ENCODE measurements at regions not wholly inside any gene's neighbourhood (a gene's known extent, or its start where the extent isn't known, plus 50 kb on each side); places are given as distances from the start of the nearest gene placed in this dataset.

GRCh38 chr10:28411648-28412047 lies 108.8 kb upstream of the MPP7 start:
- Histone ChIP-seq H3K79me2 (ENCODE audit: control insufficient read depth, insufficient read depth, low read length) (no peaks in the 10 kb centered on the region), H3K36me3 (ENCODE audit: control insufficient read depth in 2 of 2, extremely low read depth in 1 of 2, insufficient read depth in 2 of 2, low read length in 2 of 2) (no peaks in the 10 kb centered on the region), H3K9me3 (ENCODE audit: control insufficient read depth, low read depth, low read length) (no peaks in the 10 kb centered on the region), H2AFZ (ENCODE audit: control insufficient read depth, low read length) (no peak overlapping the region), H3K4me1 (ENCODE audit: control insufficient read depth, extremely low read depth, insufficient read depth, low read length) (no peaks in the 10 kb centered on the region), H3K4me2 (ENCODE audit: control insufficient read depth, extremely low read depth, insufficient read depth, low read depth, low read length) (no peak overlapping the region), H4K20me1 (ENCODE audit: control insufficient read depth, extremely low read depth, insufficient read depth, low read length) (no peaks in the 10 kb centered on the region), H3K27me3 (ENCODE audit: control insufficient read depth, extremely low read depth, insufficient read depth, low read length) (no peaks in the 10 kb centered on the region), H3K9ac (ENCODE audit: control insufficient read depth, extremely low read depth, insufficient read depth, low read length) (no peak overlapping the region), H3K9me1 (ENCODE audit: control insufficient read depth, extremely low read depth, insufficient read depth, low read length) (no peaks in the 10 kb centered on the region), H3K4me3 (ENCODE audit: control insufficient read depth in 2 of 3, extremely low read depth in 1 of 3, insufficient read depth in 2 of 3, low read depth in 1 of 3, low read length in 3 of 3) (no peak overlapping the region), H3K27ac (ENCODE audit: control insufficient read depth, insufficient read depth, low read length) (no peak overlapping the region)
- FAIRE-seq (no peak), DNase-seq (ENCODE audit: low read depth, low spot score) (no peak)
- no peak for TF ChIP-seq CTCF (optimal IDR thresholded peaks at IDR 0.05 in 1 of 3, IDR thresholded peaks at IDR 0.05 in 1 of 3, conservative IDR thresholded peaks at IDR 0.05 in 1 of 3; ENCODE audit: extremely low read depth in 1 of 3, insufficient read depth in 2 of 3, low read length in 3 of 3)
- no peak for TF ChIP-seq EZH2 (IDR thresholded peaks at IDR 0.05; ENCODE audit: low read length)
- dilution Hi-C loops (cut with MboI; ENCODE audit: extremely low pct_ligation_motif_present, low sequenced_read_pairs): no loop called here

- FAIRE-seq (no peak), DNase-seq (ENCODE audit: low read depth, low spot score) (no peak)
- H2AFZ ChIP-seq (ENCODE audit: control insufficient read depth, low read length): no peak overlapping the region
- H3K36me3 ChIP-seq (ENCODE audit: control insufficient read depth in 2 of 2, extremely low read depth in 1 of 2, insufficient read depth in 2 of 2, low read length in 2 of 2): no peaks in the 10 kb centered on the region
- TF ChIP-seq CTCF (optimal IDR thresholded peaks at IDR 0.05 in 1 of 3, IDR thresholded peaks at IDR 0.05 in 1 of 3, conservative IDR thresholded peaks at IDR 0.05 in 1 of 3; ENCODE audit: extremely low read depth in 1 of 3, insufficient read depth in 2 of 3, low read length in 3 of 3) (no peak), EZH2 (IDR thresholded peaks at IDR 0.05; ENCODE audit: low read length) (no peak)
- H3K4me1 ChIP-seq (ENCODE audit: control insufficient read depth, extremely low read depth, insufficient read depth, low read length): no peaks in the 10 kb centered on the region
- no peak overlapping the region for H3K9ac ChIP-seq (ENCODE audit: control insufficient read depth, extremely low read depth, insufficient read depth, low read length)
- H4K20me1 ChIP-seq (ENCODE audit: control insufficient read depth, extremely low read depth, insufficient read depth, low read length): no peaks in the 10 kb centered on the region
- H3K27ac ChIP-seq (ENCODE audit: control insufficient read depth, insufficient read depth, low read length): no peak overlapping the region
- H3K27me3 ChIP-seq (ENCODE audit: control insufficient read depth, extremely low read depth, insufficient read depth, low read length): no peaks in the 10 kb centered on the region
- no peaks in the 10 kb centered on the region for H3K9me1 ChIP-seq (ENCODE audit: control insufficient read depth, extremely low read depth, insufficient read depth, low read length)
- H3K4me2 ChIP-seq (ENCODE audit: control insufficient read depth, extremely low read depth, insufficient read depth, low read depth, low read length): no peak overlapping the region
- no peaks in the 10 kb centered on the region for H3K9me3 ChIP-seq (ENCODE audit: control insufficient read depth, low read depth, low read length)
- no peak overlapping the region for H3K4me3 ChIP-seq (ENCODE audit: control insufficient read depth in 2 of 3, extremely low read depth in 1 of 3, insufficient read depth in 2 of 3, low read depth in 1 of 3, low read length in 3 of 3)
- H3K79me2 ChIP-seq (ENCODE audit: control insufficient read depth, insufficient read depth, low read length): no peaks in the 10 kb centered on the region
- dilution Hi-C loops (cut with MboI; ENCODE audit: extremely low pct_ligation_motif_present, low sequenced_read_pairs): no loop called here
Measured at GRCh38 chr10:28418069-28418468, 114.8 kb upstream of the WAC start.

Data from keratinocyte (primary cell).